ENCODE measurements at regions not wholly inside any gene's neighbourhood (a gene's known extent, or its start where the extent isn't known, plus 50 kb on each side); places are given as distances from the start of the nearest gene placed in this dataset.

DNA sequence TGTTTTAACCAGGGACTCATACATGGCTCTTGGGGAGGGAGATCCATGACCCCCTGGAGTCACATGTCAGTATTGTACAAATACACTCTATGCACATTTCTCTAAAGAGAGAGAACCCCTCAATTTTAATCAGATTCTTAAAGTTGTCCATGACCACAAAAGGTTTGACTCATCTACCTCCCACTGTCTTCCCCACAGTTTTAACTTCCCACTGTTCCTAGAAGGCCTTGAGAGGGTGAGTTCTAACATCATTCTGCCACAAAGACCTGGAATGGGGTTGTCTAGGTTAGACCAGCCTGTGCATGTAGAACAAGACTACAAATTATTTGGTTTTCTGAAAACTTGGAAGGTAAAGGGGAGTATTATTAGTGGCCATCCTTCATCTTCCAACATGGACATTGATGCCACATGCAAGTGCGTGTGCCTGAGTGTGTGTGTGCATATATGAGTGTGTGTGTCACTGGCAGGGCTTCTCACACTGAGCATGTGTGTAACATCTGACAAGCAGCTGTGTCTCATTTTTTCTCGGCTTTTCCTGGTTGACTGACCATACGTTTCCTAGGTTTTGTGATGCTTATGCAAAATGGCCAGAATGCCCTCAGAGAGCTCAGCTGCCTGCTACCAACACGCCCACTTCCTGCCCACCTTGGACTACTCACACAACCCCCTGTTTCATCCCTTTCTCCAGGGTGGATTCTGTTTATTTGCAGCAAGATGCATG lies 94.6 kb upstream of the LGALSL start:
- H3K4me3 ChIP-seq = no peak overlapping the region
- intact Hi-C loops (cut with DNase I) = no loop called here

DNA sequence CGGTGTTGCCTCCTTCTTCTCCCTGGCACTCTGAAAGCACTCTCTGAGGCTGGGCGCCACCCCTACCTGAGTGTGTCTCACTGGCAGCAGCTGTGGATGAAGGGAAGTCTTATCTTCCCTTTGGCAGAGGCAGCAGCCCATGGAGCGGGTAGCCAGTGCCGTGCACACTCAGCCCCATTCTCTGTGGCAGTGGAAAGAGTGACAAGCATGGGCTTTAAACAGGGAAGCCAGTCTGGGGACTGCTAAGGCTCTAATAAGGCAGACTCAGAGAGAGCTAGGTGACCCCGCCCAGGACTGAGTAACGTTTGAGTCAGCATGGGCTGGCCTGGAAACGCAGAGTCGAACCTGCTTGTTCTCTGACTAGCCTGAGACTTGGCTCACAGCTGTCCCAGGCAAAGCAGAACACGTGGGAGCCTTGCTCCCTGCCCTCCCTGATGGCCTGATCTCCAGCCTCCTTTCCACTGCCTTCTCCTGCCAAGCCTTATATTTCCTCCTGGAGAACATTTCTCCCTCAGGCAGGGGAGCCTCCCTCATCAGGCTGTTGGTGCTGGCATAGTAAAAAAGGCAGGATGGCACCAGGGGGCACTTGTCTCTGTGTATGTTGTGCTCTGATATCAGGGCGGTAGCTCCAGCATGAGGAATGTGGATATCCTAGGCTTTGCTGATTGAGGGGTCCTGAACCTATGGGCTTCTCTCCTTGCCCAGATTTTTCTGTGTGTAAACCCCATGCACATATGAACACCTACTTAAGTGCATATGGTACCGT lies 93.9 kb upstream of the LGALSL start:
- H3K9me3 ChIP-seq = no peaks in the 10 kb centered on the region
- intact Hi-C loops (cut with DNase I) = no loop called here
- TF ChIP-seq, protein P1, sequence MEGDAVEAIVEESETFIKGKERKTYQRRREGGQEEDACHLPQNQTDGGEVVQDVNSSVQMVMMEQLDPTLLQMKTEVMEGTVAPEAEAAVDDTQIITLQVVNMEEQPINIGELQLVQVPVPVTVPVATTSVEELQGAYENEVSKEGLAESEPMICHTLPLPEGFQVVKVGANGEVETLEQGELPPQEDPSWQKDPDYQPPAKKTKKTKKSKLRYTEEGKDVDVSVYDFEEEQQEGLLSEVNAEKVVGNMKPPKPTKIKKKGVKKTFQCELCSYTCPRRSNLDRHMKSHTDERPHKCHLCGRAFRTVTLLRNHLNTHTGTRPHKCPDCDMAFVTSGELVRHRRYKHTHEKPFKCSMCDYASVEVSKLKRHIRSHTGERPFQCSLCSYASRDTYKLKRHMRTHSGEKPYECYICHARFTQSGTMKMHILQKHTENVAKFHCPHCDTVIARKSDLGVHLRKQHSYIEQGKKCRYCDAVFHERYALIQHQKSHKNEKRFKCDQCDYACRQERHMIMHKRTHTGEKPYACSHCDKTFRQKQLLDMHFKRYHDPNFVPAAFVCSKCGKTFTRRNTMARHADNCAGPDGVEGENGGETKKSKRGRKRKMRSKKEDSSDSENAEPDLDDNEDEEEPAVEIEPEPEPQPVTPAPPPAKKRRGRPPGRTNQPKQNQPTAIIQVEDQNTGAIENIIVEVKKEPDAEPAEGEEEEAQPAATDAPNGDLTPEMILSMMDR (IDR thresholded peaks at IDR 0.05) = no peak
- TF ChIP-seq POLR2AphosphoS5 (IDR thresholded peaks at IDR 0.05; ENCODE audit: insufficient read depth in 1 of 2, low read depth in 1 of 2) = peak; percentile 69 to 86
- H3K27me3 ChIP-seq = no peaks in the 10 kb centered on the region
- H3K4me1 ChIP-seq = peaks cover 34% of the 10 kb centered on the region
- H3K27ac ChIP-seq = peak overlapping the region; percentile 42
- H3K36me3 ChIP-seq = no peaks in the 10 kb centered on the region
- peak; percentile 93 to 96 for DNase-seq (ENCODE audit: extremely low spot score in 2 of 2)
- H3K4me3 ChIP-seq = peak overlapping the region in 1 of 2 donors; percentile 7

More for the DNA sequence above, 94.6 kb upstream of the LGALSL start:
- TF ChIP-seq POLR2AphosphoS5 (IDR thresholded peaks at IDR 0.05; ENCODE audit: insufficient read depth in 1 of 2, low read depth in 1 of 2) (no peak), POLR2A (IDR thresholded peaks at IDR 0.05) (no peak)
- TF ChIP-seq, protein P1 (IDR thresholded peaks at IDR 0.05) = no peak
- DNase-seq (ENCODE audit: extremely low spot score in 2 of 2) = no peak
- Histone ChIP-seq H3K36me3 (no peaks in the 10 kb centered on the region), H3K4me1 (peaks cover 34% of the 10 kb centered on the region), H3K9me3 (no peaks in the 10 kb centered on the region), H3K27me3 (no peaks in the 10 kb centered on the region), H3K27ac (peak overlapping the region; percentile 42)

DNA sequence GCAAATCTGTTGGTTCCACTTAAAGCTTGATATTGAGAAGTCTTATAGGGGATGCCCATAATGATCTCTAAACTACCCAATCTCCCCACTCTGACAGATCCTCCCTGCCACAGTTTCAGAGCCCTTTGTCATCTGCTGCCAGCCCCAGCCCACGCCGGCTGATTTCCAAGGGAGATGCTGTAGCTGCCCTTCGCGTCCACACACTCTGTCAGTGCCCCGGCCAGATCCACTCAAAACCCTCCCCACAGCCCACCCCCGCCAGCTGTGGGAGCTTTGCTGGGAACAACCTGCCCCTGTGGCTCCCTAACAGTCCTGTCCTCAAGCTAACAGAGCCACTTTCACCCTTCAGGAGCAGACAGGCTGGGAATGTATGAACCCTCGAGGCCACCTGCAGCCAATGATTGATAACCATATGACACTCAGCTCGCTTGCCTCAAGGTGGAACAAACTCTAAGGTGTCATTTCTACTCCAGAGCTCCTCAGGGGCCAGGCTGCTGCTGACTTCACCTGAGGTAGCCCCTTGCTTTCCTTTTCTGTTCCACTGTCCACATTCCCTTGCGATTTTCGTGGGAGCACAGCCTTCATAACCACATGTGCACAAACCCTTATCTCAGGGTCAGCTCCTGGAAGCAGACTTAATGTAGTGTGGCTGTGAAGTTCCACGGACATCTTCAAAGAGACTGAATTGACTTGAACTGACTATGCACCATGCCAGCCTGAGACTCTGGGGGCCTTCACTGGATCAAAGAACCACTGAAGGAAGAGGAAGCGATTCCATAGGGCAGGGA lies 92.6 kb upstream of the LGALSL start:
- TF ChIP-seq POLR2A (IDR thresholded peaks at IDR 0.05) (no peak), POLR2AphosphoS5 (IDR thresholded peaks at IDR 0.05; ENCODE audit: insufficient read depth in 1 of 2, low read depth in 1 of 2) (no peak)
- TF ChIP-seq, protein P1 (IDR thresholded peaks at IDR 0.05) = no peak
- Histone ChIP-seq H3K4me1 (peaks cover 34% of the 10 kb centered on the region), H3K9me3 (no peaks in the 10 kb centered on the region), H3K36me3 (no peaks in the 10 kb centered on the region), H3K27ac (peak overlapping the region; percentile 20), H3K27me3 (no peaks in the 10 kb centered on the region), H3K4me3 (no peak overlapping the region)
- intact Hi-C loops (cut with DNase I) = no loop called here
- no peak for DNase-seq (ENCODE audit: extremely low spot score in 2 of 2)

DNA sequence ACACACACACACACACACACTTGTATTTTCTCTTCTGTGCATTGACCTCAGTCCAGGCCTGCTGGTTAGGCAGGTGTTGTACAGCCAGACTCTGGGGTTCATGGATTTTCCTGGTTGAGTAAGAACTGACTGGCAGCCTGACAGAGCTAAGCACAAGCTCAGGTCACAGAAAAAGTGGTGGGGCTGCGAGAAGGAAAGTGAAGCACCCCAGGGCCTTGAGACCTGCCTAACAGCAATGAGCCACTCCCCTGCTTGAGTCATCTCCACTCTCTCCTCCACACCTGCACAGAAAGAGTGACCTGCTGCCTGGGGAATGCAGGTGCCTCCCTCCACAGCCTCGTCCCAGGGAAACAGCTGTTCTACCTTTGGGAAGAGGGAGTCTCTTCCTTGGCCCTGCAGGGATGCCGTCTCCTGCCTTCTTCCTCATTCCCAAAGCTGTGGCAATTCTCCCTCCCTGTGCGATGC lies 91.4 kb upstream of the LGALSL start:
- peak; percentile 32 to 61 for TF ChIP-seq POLR2AphosphoS5 (IDR thresholded peaks at IDR 0.05; ENCODE audit: insufficient read depth in 1 of 2, low read depth in 1 of 2)
- TF ChIP-seq, protein P1 (IDR thresholded peaks at IDR 0.05) = no peak
- no peaks in the 10 kb centered on the region for H3K9me3 ChIP-seq
- no peaks in the 10 kb centered on the region for H3K36me3 ChIP-seq
- H3K4me3 ChIP-seq = no peak overlapping the region
- H3K27me3 ChIP-seq = no peaks in the 10 kb centered on the region
- peak in 1 of 2 donors; percentile 98 for DNase-seq (ENCODE audit: extremely low spot score in 2 of 2)
- no peak overlapping the region for H3K27ac ChIP-seq
- intact Hi-C loops (cut with DNase I) = no loop called here
- peaks cover 34% of the 10 kb centered on the region for H3K4me1 ChIP-seq
